ENCODE measurements at regions not wholly inside any gene's neighbourhood (a gene's known extent, or its start where the extent isn't known, plus 50 kb on each side); places are given as distances from the start of the nearest gene placed in this dataset.

GRCh38 chr7:115748123-115748738, 282.3 kb downstream of the TFEC start:
- no peak for TF ChIP-seq POLR2A (IDR thresholded peaks at IDR 0.05)
- TF ChIP-seq, protein P1, sequence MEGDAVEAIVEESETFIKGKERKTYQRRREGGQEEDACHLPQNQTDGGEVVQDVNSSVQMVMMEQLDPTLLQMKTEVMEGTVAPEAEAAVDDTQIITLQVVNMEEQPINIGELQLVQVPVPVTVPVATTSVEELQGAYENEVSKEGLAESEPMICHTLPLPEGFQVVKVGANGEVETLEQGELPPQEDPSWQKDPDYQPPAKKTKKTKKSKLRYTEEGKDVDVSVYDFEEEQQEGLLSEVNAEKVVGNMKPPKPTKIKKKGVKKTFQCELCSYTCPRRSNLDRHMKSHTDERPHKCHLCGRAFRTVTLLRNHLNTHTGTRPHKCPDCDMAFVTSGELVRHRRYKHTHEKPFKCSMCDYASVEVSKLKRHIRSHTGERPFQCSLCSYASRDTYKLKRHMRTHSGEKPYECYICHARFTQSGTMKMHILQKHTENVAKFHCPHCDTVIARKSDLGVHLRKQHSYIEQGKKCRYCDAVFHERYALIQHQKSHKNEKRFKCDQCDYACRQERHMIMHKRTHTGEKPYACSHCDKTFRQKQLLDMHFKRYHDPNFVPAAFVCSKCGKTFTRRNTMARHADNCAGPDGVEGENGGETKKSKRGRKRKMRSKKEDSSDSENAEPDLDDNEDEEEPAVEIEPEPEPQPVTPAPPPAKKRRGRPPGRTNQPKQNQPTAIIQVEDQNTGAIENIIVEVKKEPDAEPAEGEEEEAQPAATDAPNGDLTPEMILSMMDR (IDR thresholded peaks at IDR 0.05), result peak in 3 of 12 donors; percentile 10 to 19 (median 13)

Data from heart left ventricle (tissue), 13 donors.